Kidney epithelial cell (primary cell): ENCODE measurements at regions not wholly inside any gene's neighbourhood (a gene's known extent, or its start where the extent isn't known, plus 50 kb on each side); places are given as distances from the start of the nearest gene placed in this dataset.

ENCODE experiments used
- DNase-seq: peaks from one replicate; pipeline ENCODE4 v3.0.0-alpha.2; 2010; ENCODE audit warnings: low read depth
- H3K27me3 ChIP-seq: 2 replicates; pipeline ENCODE4 v1.6.0; 2011; ENCODE audit warnings: low read length; ENCODE audit not compliant: control insufficient read depth, insufficient read depth
- H3K36me3 ChIP-seq: 2 replicates; pipeline ENCODE4 v1.5.1; 2011; ENCODE audit warnings: low read length; ENCODE audit not compliant: control insufficient read depth, insufficient read depth
- H3K4me3 ChIP-seq: 2 replicates; pipeline ENCODE4 v1.5.1; 2011; ENCODE audit warnings: low read depth, mild to moderate bottlenecking, control low read depth, low read length
- TF ChIP-seq, protein P1 (sequence below): IDR thresholded peaks from 2 replicates; pipeline ENCODE4 v1.5.1; 2011; ENCODE audit warnings: mild to moderate bottlenecking, moderate library complexity, low read length, control low read depth, inconsistent platforms; ENCODE audit not compliant: insufficient read depth, poor library complexity, severe bottlenecking

DNA sequence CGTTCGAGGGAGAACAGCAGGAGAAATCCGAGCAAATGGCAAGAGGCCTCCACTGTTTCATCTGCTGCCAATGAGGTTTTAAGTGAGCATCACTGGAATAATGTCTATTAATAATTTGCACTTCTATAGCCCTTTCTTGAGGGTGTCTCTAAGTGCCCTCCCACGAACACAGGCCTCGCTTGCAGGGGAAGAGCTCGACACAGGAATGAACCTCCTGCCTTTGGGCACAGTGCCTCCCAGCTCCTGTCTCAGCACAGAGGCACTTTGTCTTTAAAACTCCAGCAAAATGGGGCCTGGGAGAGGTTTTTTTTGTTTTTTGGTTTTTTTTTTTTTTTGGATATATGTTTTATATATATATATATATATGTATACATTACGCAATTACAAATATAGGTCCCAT, 56.6 kb downstream of the OLIG1 start:
- Histone ChIP-seq H3K27me3 (peaks cover 9% of the 10 kb centered on the region), H3K4me3 (no peak overlapping the region), H3K36me3 (no peaks in the 10 kb centered on the region)
- TF ChIP-seq, protein P1, sequence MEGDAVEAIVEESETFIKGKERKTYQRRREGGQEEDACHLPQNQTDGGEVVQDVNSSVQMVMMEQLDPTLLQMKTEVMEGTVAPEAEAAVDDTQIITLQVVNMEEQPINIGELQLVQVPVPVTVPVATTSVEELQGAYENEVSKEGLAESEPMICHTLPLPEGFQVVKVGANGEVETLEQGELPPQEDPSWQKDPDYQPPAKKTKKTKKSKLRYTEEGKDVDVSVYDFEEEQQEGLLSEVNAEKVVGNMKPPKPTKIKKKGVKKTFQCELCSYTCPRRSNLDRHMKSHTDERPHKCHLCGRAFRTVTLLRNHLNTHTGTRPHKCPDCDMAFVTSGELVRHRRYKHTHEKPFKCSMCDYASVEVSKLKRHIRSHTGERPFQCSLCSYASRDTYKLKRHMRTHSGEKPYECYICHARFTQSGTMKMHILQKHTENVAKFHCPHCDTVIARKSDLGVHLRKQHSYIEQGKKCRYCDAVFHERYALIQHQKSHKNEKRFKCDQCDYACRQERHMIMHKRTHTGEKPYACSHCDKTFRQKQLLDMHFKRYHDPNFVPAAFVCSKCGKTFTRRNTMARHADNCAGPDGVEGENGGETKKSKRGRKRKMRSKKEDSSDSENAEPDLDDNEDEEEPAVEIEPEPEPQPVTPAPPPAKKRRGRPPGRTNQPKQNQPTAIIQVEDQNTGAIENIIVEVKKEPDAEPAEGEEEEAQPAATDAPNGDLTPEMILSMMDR: no peak
- no peak for DNase-seq

DNA sequence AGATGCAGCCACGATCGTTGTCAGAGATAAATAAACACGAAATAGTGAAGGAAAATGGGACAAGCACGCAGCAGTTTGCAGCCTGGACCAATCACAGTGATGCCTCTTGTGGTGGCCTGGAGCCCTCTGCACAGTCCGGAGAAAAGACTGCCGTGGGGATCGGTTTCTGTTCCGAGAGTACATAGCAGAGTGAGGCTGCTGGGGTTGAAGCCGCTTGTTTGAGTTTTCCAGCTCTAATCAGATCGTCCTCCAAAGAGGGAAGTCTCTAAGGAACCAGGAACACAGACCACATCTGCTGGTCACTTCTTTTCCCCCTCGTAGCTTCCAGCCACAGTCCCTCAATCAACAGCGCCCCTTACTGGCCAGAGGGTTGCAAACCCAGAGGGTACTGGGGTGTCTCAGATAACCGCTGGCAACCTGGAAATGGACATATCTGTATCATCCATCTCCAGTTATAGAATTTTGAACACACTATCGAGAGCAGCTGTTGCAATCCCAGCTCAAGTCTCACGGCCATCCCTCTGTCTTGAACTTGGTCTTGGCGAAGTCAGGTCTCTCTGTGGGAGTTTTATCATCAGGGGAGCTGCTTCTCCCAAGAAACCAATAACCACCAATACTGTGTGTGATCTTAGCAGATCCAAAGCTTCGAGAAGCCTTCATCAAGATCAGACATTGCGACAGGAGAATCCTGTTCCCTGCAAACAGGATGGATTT, 57.4 kb downstream of the OLIG1 start:
- H3K27me3 ChIP-seq: peaks cover 9% of the 10 kb centered on the region
- no peaks in the 10 kb centered on the region for H3K36me3 ChIP-seq
- TF ChIP-seq, protein P1: peak; percentile 87
- DNase-seq: peak; percentile 12
- H3K4me3 ChIP-seq: peak overlapping the region; percentile 5

DNA sequence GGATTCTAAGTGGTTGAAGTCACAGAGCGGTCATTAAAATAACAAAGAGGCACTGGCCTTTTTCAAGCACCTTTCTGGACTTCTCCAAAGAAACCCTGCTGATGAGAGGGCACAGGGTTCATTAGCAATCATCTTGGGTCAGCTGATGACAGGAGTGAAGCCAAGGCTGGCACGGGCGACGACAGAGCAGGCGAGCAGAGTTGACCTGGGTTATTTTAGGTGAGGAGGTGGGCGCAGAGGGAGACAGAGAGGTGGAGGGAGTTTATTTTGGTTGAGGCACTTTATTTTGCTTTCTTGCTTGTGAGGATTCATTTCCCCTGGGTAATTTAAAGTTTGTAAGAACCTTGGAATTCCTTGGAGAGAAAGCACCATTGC, 57.9 kb downstream of the OLIG1 start:
- H3K27me3 ChIP-seq: peaks cover 9% of the 10 kb centered on the region
- no peak overlapping the region for H3K4me3 ChIP-seq
- TF ChIP-seq, protein P1: no peak
- DNase-seq: no peak
- no peaks in the 10 kb centered on the region for H3K36me3 ChIP-seq

DNA sequence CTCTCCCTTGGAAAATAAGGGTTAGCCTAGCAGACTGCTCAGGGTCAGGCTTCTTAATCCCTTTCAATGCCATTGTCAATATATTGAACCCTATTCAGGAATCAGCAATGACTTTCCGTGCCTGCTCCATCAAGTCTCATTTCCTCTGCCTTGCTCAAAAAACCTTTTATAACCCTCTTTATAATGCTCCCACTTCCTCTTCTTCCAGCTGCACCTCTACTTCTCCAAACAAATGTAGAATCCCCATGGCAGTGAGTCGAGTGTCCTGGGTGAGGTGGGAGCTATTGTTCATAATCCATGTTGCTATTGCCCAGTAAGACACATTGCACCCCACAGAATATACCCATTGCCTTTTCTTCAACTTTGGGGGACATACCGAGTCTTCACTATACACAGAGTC, 58.6 kb downstream of the OLIG1 start:
- H3K36me3 ChIP-seq: no peaks in the 10 kb centered on the region
- H3K27me3 ChIP-seq: peaks cover 9% of the 10 kb centered on the region
- H3K4me3 ChIP-seq: no peak overlapping the region
- no peak for DNase-seq
- TF ChIP-seq, protein P1: no peak

DNA sequence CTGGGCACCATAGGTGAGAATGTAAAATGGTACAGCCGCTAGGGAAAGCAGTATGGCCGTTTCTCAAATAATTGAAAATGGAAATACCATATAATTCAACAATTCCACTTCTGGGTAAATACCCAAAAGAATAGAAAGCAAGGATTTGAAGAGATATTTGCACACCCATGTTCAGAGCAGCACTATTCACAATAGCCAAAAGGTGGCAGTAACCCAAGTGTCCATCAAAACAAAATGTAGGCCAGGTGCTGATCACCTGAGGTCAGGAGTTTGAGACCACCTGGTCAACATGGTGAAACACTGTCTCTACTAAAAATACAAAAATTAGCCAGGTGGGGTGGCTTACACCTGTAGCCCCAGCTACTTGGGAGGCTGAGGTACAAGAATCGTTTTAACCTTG, 62.1 kb downstream of the OLIG1 start:
- H3K27me3 ChIP-seq: peaks cover 11% of the 10 kb centered on the region
- DNase-seq: no peak

DNA sequence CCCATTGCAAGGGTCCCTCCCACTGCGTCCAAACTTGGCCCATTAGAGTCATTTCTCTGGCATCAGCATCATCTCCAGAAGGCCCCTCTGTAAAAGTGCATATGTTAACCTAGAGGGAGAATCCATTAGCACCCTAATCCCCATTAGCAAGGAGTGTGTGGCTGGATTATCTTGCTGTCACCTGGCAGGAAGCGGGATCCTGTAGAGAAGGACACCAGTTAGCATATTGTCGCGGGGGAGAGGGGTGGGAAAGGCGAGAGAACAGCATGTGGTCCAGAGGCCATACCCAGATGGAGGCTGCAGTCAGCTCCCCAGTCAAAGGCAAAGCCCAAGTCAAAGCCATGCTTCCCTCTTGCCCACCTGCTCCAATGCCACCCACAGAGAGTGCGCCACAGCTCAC, 64.0 kb downstream of the OLIG1 start:
- H3K36me3 ChIP-seq: no peaks in the 10 kb centered on the region
- H3K4me3 ChIP-seq: no peak overlapping the region
- peaks cover 5% of the 10 kb centered on the region for H3K27me3 ChIP-seq
- TF ChIP-seq, protein P1: no peak
- DNase-seq: no peak

More for the DNA sequence above, 62.1 kb downstream of the OLIG1 start:
- Histone ChIP-seq H3K4me3 (no peak overlapping the region), H3K36me3 (no peaks in the 10 kb centered on the region)
- TF ChIP-seq, protein P1: peak; percentile 23
